ENCODE measurements at regions not wholly inside any gene's neighbourhood (a gene's known extent, or its start where the extent isn't known, plus 50 kb on each side); places are given as distances from the start of the nearest gene placed in this dataset.

DNA sequence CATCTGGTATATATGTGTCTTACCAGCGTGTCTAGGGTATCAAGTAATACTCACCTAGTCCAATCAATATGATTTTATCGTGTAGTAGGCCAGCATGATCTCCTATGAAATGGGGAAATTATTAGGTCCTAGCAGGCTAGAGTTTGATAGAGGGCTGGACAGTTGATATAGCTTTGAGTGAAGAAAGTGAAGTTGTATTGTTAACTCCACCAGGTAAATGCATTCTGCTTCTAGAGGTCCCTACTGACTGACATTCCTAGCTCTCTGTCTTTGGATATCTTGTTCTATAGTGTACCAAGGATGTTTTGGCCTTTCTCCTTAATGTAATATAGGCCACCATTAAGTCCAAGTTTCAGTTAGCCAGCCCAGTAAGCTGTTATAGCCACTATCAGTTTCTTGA lies 97.4 kb downstream of the EBNA1BP2 start:
- no peak for TF ChIP-seq EZH2phosphoT487 (IDR thresholded peaks at IDR 0.05; ENCODE audit: borderline replicate concordance)
- no peak for TF ChIP-seq POLR2AphosphoS5 (IDR thresholded peaks at IDR 0.05; ENCODE audit: low read depth, low read length)
- TF ChIP-seq, protein P1, sequence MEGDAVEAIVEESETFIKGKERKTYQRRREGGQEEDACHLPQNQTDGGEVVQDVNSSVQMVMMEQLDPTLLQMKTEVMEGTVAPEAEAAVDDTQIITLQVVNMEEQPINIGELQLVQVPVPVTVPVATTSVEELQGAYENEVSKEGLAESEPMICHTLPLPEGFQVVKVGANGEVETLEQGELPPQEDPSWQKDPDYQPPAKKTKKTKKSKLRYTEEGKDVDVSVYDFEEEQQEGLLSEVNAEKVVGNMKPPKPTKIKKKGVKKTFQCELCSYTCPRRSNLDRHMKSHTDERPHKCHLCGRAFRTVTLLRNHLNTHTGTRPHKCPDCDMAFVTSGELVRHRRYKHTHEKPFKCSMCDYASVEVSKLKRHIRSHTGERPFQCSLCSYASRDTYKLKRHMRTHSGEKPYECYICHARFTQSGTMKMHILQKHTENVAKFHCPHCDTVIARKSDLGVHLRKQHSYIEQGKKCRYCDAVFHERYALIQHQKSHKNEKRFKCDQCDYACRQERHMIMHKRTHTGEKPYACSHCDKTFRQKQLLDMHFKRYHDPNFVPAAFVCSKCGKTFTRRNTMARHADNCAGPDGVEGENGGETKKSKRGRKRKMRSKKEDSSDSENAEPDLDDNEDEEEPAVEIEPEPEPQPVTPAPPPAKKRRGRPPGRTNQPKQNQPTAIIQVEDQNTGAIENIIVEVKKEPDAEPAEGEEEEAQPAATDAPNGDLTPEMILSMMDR (IDR thresholded peaks at IDR 0.05 in 2 of 3, conservative IDR thresholded peaks at IDR 0.05 in 1 of 3; ENCODE audit: borderline replicate concordance in 1 of 3, insufficient read depth in 1 of 3, low read depth in 2 of 3, low read length in 2 of 3), result no peak
- TF ChIP-seq FOSL1 (IDR thresholded peaks at IDR 0.05; ENCODE audit: low read depth), result no peak
- TF ChIP-seq JUND (IDR thresholded peaks at IDR 0.05), result no peak; the same call in 1 of the 2 replicates
- TF ChIP-seq POLR2A (IDR thresholded peaks at IDR 0.05; ENCODE audit: borderline replicate concordance, extremely low read depth, insufficient read depth, insufficient read length), result no peak
- no peak for TF ChIP-seq RAD21 (IDR thresholded peaks at IDR 0.05; ENCODE audit: low read depth)
- no peak for TF ChIP-seq SIN3A (IDR thresholded peaks at IDR 0.05; ENCODE audit: low read depth)
- no peak for TF ChIP-seq EZH2 (IDR thresholded peaks at IDR 0.05)
- TF ChIP-seq SRF (IDR thresholded peaks at IDR 0.05; ENCODE audit: low read depth), result no peak
- TF ChIP-seq YY1 (IDR thresholded peaks at IDR 0.05; ENCODE audit: extremely low read depth, insufficient replicate concordance, low read depth, low read length), result no peak
- TF ChIP-seq, protein P2, sequence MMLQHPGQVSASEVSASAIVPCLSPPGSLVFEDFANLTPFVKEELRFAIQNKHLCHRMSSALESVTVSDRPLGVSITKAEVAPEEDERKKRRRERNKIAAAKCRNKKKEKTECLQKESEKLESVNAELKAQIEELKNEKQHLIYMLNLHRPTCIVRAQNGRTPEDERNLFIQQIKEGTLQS (IDR thresholded peaks at IDR 0.05), result no peak
- TF ChIP-seq SP1 (IDR thresholded peaks at IDR 0.05; ENCODE audit: low read depth), result no peak

Measured in HCT116 (cell line).